ENCODE measurements at regions not wholly inside any gene's neighbourhood (a gene's known extent, or its start where the extent isn't known, plus 50 kb on each side); places are given as distances from the start of the nearest gene placed in this dataset.
A peak's percentile ranks its signal among the peaks of the same experiment; 100 is the strongest.
"Not testable (repeated sequence)": the region's sequence is repeated elsewhere in the genome, so short reads cannot be mapped to it uniquely, and the experiment has no call there.

GRCh38 chr21:39085843-39086405 is 97.3 kb downstream of the PSMG1 start:
- intact Hi-C loops (cut with DNase I) = no loop called here
- DNase-seq = no peak

- DNase-seq = no peak
- intact Hi-C loops (cut with DNase I) = no loop called here
Observed at GRCh38 chr21:39084979-39085729, 98.1 kb downstream of the PSMG1 start.

- no peak for DNase-seq
- intact Hi-C loops (cut with DNase I) = no loop called here
Observed at GRCh38 chr21:39084073-39084472, 99.2 kb downstream of the PSMG1 start.

- no peak for DNase-seq
- intact Hi-C loops (cut with DNase I) = no loop called here
Observed at GRCh38 chr21:39083377-39084008, 99.8 kb downstream of the PSMG1 start.

GRCh38 chr21:39082656-39083376 is 100.4 kb downstream of the PSMG1 start:
- no peak for DNase-seq
- intact Hi-C loops (cut with DNase I) = no loop called here

- intact Hi-C loops (cut with DNase I) = no loop called here
- DNase-seq = no peak
Observed at GRCh38 chr21:39080366-39080765, 102.9 kb downstream of the PSMG1 start.

- peak; percentile 37 to 93 (median 79) for DNase-seq
- intact Hi-C loops (cut with DNase I) = no loop called here
Observed at GRCh38 chr21:39079617-39080016, 103.6 kb downstream of the PSMG1 start.

GRCh38 chr21:39078322-39079065 is 104.8 kb downstream of the PSMG1 start:
- intact Hi-C loops (cut with DNase I) = no loop called here
- DNase-seq = no peak

GRCh38 chr21:39077876-39078275 is 105.4 kb downstream of the PSMG1 start:
- DNase-seq = no peak
- intact Hi-C loops (cut with DNase I) = no loop called here

GRCh38 chr21:39074508-39074907 is 108.7 kb downstream of the PSMG1 start:
- intact Hi-C loops (cut with DNase I) = no loop called here
- no peak for DNase-seq

- peak in 16 of 42 donors; percentile 18 to 65 (median 34) for DNase-seq
- intact Hi-C loops (cut with DNase I) = no loop called here
Observed at GRCh38 chr21:39073717-39074116, 109.5 kb downstream of the PSMG1 start.

- DNase-seq = peak in 15 of 42 donors; percentile 22 to 72 (median 38)
- intact Hi-C loops (cut with DNase I) = no loop called here
Observed at GRCh38 chr21:39073063-39073462, 110.2 kb downstream of the PSMG1 start.

- intact Hi-C loops (cut with DNase I) = no loop called here
- no peak for DNase-seq
Observed at GRCh38 chr21:39072468-39072867, 110.8 kb downstream of the PSMG1 start.

- DNase-seq = no peak
- intact Hi-C loops (cut with DNase I) = no loop called here
Observed at GRCh38 chr21:39071623-39072214, 111.5 kb downstream of the PSMG1 start.

- DNase-seq; intact Hi-C loops (cut with DNase I): not testable (repeated sequence)
Observed at GRCh38 chr21:39069856-39070255, 113.4 kb downstream of the PSMG1 start.

GRCh38 chr21:39066829-39067780 is 116.1 kb downstream of the PSMG1 start:
- intact Hi-C loops (cut with DNase I) = no loop called here
- DNase-seq = no peak

GRCh38 chr21:39065917-39066316 is 117.3 kb downstream of the PSMG1 start:
- no peak for DNase-seq
- intact Hi-C loops (cut with DNase I) = no loop called here

Measured in head of caudate nucleus (tissue), 42 donors.